Adrenal gland (tissue), 9 donors: ENCODE measurements at regions not wholly inside any gene's neighbourhood (a gene's known extent, or its start where the extent isn't known, plus 50 kb on each side); places are given as distances from the start of the nearest gene placed in this dataset.

Source experiments
- DNase-seq, 7 donors: peaks; one replicate each; pipeline ENCODE4 v3.0.0-alpha.2; 2019 to 2020
- H3K27ac ChIP-seq, 5 donors: fragments of 200-600 bp; sonication (generic) in 4 of 5; 1 replicate in 3 of 5; 2 replicates in 2 of 5; pipeline versions ENCODE4 v1.5.1 to v1.8.0; 2016 to 2020; ENCODE audit warnings: mild to moderate bottlenecking in 1 of 5
- H3K27me3 ChIP-seq: fragments of 200-600 bp; 2 replicates; pipeline ENCODE4 v1.8.0; 2021
- H3K36me3 ChIP-seq, 2 donors: fragments of 200-600 bp; replicated peaks in 1 of 2; 1 replicate in 1 of 2; 2 replicates in 1 of 2; pipeline versions ENCODE4 v1.5.1 to v1.8.0; 2018 to 2022
- H3K4me1 ChIP-seq, 2 donors: fragments of 200-600 bp; replicated peaks in 1 of 2; 1 replicate in 1 of 2; 2 replicates in 1 of 2; pipeline versions ENCODE4 v1.5.1 to v1.8.0; 2018 to 2021
- H3K4me3 ChIP-seq, 4 donors: fragments of 200-600 bp; sonication (generic) in 3 of 4; one replicate each; pipeline ENCODE4 v1.5.1; 2016 to 2018
- H3K9me3 ChIP-seq, 3 donors: fragments of 200-600 bp; sonication (generic) in 1 of 3; replicated peaks in 1 of 3; 1 replicate in 2 of 3; 2 replicates in 1 of 3; pipeline versions ENCODE4 v1.5.1 to v1.8.0; 2016 to 2021
- POLR2A ChIP-seq, 2 donors: fragments of 450-650 bp; IDR thresholded peaks; one replicate each; pipeline ENCODE4 v1.6.1; 2017; ENCODE audit warnings: antibody characterized with exemption in 2 of 2, mild to moderate bottlenecking in 2 of 2, moderate library complexity in 1 of 2
- WGBS, 4 donors: extraction: QIAGEN DNeasy Blood & Tissue Kit in 2 of 4; methylation state at CpG; one replicate each; pipeline versions ENCODE4 v1.1.5 to v1.1.7; 2013 to 2017; 5-methylcytosine and 5-hydroxymethylcytosine counted together
- intact Hi-C, 2 donors: fragments of 100-400 bp; cut with DNase I; formaldehyde crosslinking; loops; one replicate each; pipeline versions ENCODE4 v1.14.1 to v1.15.0; 2022 to 2023
- TF ChIP-seq, protein P1 (sequence below), 6 experiments: fragments of 450-650 bp in 4 of 6; fragments of 200-600 bp in 2 of 6; sonication (generic) in 1 of 6; IDR thresholded peaks; 1 replicate in 5 of 6; 2 replicates in 1 of 6; pipeline versions ENCODE4 v1.5.1 to v1.8.0; 2016 to 2021; ENCODE audit warnings: antibody characterized with exemption in 6 of 6, mild to moderate bottlenecking in 2 of 6, moderate library complexity in 1 of 6
- donor health status: healthy with polysubstance abuse.
- donor health status: Bipolar disorder and iron deficiency.
- donor health status: DM: yes; HTN: yes; CAD: no.
- donor health status: DM: no; HTN: no; CAD: no.
- donor health status: DM: no; HTN: no; CAD: no.

DNA sequence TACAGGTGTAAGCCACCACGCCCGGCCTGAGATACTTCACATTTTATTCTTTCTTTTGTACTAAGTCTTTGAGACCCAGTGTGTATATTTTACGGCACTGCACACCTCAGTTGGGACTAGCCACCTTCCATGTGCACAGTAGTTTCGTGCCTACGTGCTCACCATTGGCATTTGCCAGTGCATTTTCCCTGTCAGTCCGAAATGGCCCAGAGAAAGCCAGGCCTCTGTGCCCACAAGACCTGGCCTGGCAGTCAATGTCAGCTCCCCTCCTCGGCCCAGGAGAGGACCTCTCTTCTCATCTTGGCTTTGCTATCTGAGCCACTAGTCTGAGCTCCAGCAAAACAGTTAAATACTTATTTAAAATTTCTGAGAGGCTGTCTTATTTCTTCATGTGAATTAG is 147.8 kb upstream of the KLHL29 start:
- H3K9me3 ChIP-seq, result no peaks in the 10 kb centered on the region
- no peak overlapping the region for H3K27ac ChIP-seq
- H3K4me3 ChIP-seq, result no peak overlapping the region
- intact Hi-C loops, result no loop called here
- TF ChIP-seq, protein P1, sequence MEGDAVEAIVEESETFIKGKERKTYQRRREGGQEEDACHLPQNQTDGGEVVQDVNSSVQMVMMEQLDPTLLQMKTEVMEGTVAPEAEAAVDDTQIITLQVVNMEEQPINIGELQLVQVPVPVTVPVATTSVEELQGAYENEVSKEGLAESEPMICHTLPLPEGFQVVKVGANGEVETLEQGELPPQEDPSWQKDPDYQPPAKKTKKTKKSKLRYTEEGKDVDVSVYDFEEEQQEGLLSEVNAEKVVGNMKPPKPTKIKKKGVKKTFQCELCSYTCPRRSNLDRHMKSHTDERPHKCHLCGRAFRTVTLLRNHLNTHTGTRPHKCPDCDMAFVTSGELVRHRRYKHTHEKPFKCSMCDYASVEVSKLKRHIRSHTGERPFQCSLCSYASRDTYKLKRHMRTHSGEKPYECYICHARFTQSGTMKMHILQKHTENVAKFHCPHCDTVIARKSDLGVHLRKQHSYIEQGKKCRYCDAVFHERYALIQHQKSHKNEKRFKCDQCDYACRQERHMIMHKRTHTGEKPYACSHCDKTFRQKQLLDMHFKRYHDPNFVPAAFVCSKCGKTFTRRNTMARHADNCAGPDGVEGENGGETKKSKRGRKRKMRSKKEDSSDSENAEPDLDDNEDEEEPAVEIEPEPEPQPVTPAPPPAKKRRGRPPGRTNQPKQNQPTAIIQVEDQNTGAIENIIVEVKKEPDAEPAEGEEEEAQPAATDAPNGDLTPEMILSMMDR (IDR thresholded peaks at IDR 0.05), result no peak
- no peak for TF ChIP-seq POLR2A (IDR thresholded peaks at IDR 0.05)
- 78 to 88% (median 80%) methylated on average over 7 of the region's 7 CpGs for WGBS, 4 donors
- H3K4me1 ChIP-seq, result no peaks in the 10 kb centered on the region
- H3K36me3 ChIP-seq, result no peaks in the 10 kb centered on the region
- H3K27me3 ChIP-seq, result no peaks in the 10 kb centered on the region
- DNase-seq, result no peak

DNA sequence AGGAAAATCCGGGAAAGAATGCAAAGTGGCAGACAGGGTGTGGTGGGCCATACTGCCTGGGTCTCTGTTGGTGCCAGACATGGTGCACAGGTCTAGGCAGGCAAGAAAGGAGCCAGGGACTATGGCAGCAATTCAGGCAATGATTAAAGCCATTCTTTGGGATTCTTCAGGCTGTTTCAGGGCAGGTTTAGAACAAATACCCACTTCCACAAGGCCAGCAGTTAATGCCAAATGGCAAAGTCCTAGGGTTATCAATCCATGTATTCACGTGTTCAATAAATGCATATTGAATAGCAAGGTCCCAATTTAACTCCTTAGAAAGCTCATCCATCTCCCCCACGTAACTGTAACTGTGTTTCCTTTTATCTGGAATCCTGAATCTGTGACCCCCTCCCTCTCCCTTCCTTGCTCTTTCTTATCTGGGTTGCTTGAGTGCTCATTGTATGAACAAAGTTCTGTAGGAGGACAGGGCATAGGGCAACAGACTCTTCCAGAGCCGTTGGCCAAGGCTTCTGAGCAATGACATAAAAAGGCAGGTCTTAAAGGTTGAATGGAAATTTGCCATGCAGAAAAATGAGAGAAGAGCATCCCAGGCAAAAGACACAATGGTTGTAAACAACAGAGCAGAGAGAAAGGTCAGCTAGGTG is 146.8 kb upstream of the KLHL29 start:
- Histone ChIP-seq H3K27me3 (no peaks in the 10 kb centered on the region), H3K9me3 (no peaks in the 10 kb centered on the region), H3K36me3 (no peaks in the 10 kb centered on the region), H3K4me3 (no peak overlapping the region), H3K27ac (no peak overlapping the region), H3K4me1 (no peaks in the 10 kb centered on the region)
- TF ChIP-seq, protein P1 (IDR thresholded peaks at IDR 0.05), result no peak
- no peak for TF ChIP-seq POLR2A (IDR thresholded peaks at IDR 0.05)
- intact Hi-C loops, result no loop called here
- 65 to 70% (median 68%) methylated on average over 4 of the region's 4 CpGs for WGBS, 4 donors
- DNase-seq, result no peak

DNA sequence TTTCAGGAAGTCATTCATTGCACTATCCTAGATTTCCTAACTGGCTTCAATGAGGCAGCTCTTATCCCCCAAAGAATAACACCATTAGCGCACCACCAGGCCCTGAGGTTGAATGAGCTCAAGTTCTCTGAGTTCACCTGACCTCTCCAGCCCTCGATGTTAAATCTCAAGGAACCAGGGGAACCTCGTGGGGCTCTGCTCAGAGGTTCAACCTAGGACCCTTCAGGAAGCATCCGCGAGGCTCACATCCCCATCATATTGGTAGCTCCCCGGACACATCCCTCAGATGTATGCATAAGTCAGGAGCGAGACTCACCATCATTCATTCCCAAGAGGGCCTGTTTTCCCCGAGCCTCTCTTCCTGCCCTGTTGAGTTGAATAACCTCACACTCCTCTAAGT is 145.6 kb upstream of the KLHL29 start:
- WGBS, 4 donors, result 89 to 93% (median 89%) methylated on average over 8 of the region's 8 CpGs
- DNase-seq, result no peak
- H3K27ac ChIP-seq, result no peak overlapping the region
- H3K36me3 ChIP-seq, result no peaks in the 10 kb centered on the region
- no peaks in the 10 kb centered on the region for H3K9me3 ChIP-seq
- TF ChIP-seq, protein P1 (IDR thresholded peaks at IDR 0.05), result no peak
- no peak for TF ChIP-seq POLR2A (IDR thresholded peaks at IDR 0.05)
- H3K4me1 ChIP-seq, result no peaks in the 10 kb centered on the region
- H3K4me3 ChIP-seq, result no peak overlapping the region
- intact Hi-C loops, result no loop called here
- H3K27me3 ChIP-seq, result no peaks in the 10 kb centered on the region

DNA sequence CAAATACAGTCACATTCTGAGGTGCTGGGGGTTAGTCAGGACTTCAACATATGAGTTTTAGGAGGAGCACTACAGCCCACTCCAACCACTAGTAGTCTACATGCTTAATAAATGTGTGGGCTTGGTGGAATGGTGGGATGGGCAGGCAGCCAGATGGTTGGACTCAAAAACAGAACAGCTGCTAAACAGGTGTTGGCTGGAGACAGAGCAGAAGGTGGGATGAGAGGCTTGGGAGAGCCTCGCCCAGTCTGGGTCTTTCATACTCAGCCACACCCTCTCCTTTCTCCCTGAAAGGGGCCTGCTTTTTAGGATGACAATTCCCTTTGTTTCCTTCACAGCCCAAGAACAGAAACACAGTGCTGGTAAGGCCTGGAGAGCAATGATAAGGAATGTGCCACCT is 143.9 kb upstream of the KLHL29 start:
- Histone ChIP-seq H3K36me3 (no peaks in the 10 kb centered on the region), H3K4me1 (no peaks in the 10 kb centered on the region), H3K27me3 (no peaks in the 10 kb centered on the region), H3K27ac (no peak overlapping the region), H3K9me3 (no peaks in the 10 kb centered on the region), H3K4me3 (no peak overlapping the region)
- TF ChIP-seq, protein P1 (IDR thresholded peaks at IDR 0.05), result no peak
- TF ChIP-seq POLR2A (IDR thresholded peaks at IDR 0.05), result no peak
- WGBS, 4 donors, result 80 to 94% (median 89%) methylated on average over 1 of the region's 1 CpG
- intact Hi-C loops, result no loop called here
- no peak for DNase-seq
